ENCODE measurements at regions not wholly inside any gene's neighbourhood (a gene's known extent, or its start where the extent isn't known, plus 50 kb on each side); places are given as distances from the start of the nearest gene placed in this dataset.

GRCh38 chr12:84356224-84356623 is 556.4 kb downstream of the SLC6A15 start:
- no peak for FAIRE-seq
- no peak for DNase-seq (ENCODE audit: insufficient read length)
- TF ChIP-seq TAF1 (IDR thresholded peaks at IDR 0.05; ENCODE audit: borderline replicate concordance, low read depth, low read length) (no peak), POLR2A (IDR thresholded peaks at IDR 0.05; ENCODE audit: low read depth, low read length) (no peak), POLR2AphosphoS5 (IDR thresholded peaks at IDR 0.05; ENCODE audit: low read depth, low read length) (no peak)

- DNase-seq (ENCODE audit: insufficient read length) (no peak), FAIRE-seq (no peak)
- no peak for TF ChIP-seq POLR2AphosphoS5 (IDR thresholded peaks at IDR 0.05; ENCODE audit: low read depth, low read length)
- no peak for TF ChIP-seq TAF1 (IDR thresholded peaks at IDR 0.05; ENCODE audit: borderline replicate concordance, low read depth, low read length)
- TF ChIP-seq POLR2A (IDR thresholded peaks at IDR 0.05; ENCODE audit: low read depth, low read length) = no peak
These were observed 557.0 kb downstream of the SLC6A15 start for GRCh38 chr12:84355561-84355960.

- no peak for FAIRE-seq
- DNase-seq (ENCODE audit: insufficient read length) = no peak
- TF ChIP-seq POLR2AphosphoS5 (IDR thresholded peaks at IDR 0.05; ENCODE audit: low read depth, low read length) (no peak), POLR2A (IDR thresholded peaks at IDR 0.05; ENCODE audit: low read depth, low read length) (no peak), TAF1 (IDR thresholded peaks at IDR 0.05; ENCODE audit: borderline replicate concordance, low read depth, low read length) (no peak)
These were observed 564.0 kb downstream of the SLC6A15 start for GRCh38 chr12:84348582-84348981.

GRCh38 chr12:84341467-84342193 is 571.0 kb downstream of the SLC6A15 start:
- FAIRE-seq = no peak
- no peak for DNase-seq (ENCODE audit: insufficient read length)
- TF ChIP-seq TAF1 (IDR thresholded peaks at IDR 0.05; ENCODE audit: borderline replicate concordance, low read depth, low read length) (no peak), POLR2AphosphoS5 (IDR thresholded peaks at IDR 0.05; ENCODE audit: low read depth, low read length) (no peak), POLR2A (IDR thresholded peaks at IDR 0.05; ENCODE audit: low read depth, low read length) (no peak)

- FAIRE-seq = no peak
- TF ChIP-seq TAF1 (IDR thresholded peaks at IDR 0.05; ENCODE audit: borderline replicate concordance, low read depth, low read length) = no peak
- no peak for DNase-seq (ENCODE audit: insufficient read length)
These were observed 576.4 kb downstream of the SLC6A15 start for GRCh38 chr12:84336231-84336630.

GRCh38 chr12:84329938-84330337 is 582.7 kb downstream of the SLC6A15 start:
- FAIRE-seq (no peak), DNase-seq (ENCODE audit: insufficient read length) (no peak)
- TF ChIP-seq TAF1 (IDR thresholded peaks at IDR 0.05; ENCODE audit: borderline replicate concordance, low read depth, low read length) = no peak
- no peak for TF ChIP-seq POLR2A (IDR thresholded peaks at IDR 0.05; ENCODE audit: low read depth, low read length)
- TF ChIP-seq POLR2AphosphoS5 (IDR thresholded peaks at IDR 0.05; ENCODE audit: low read depth, low read length) = no peak

GRCh38 chr12:84315926-84316325 is 596.7 kb downstream of the SLC6A15 start:
- no peak for TF ChIP-seq TAF1 (IDR thresholded peaks at IDR 0.05; ENCODE audit: borderline replicate concordance, low read depth, low read length)
- no peak for TF ChIP-seq POLR2AphosphoS5 (IDR thresholded peaks at IDR 0.05; ENCODE audit: low read depth, low read length)
- TF ChIP-seq POLR2A (IDR thresholded peaks at IDR 0.05; ENCODE audit: low read depth, low read length) = no peak
- FAIRE-seq = no peak
- DNase-seq (ENCODE audit: insufficient read length) = no peak

GRCh38 chr12:84313323-84313675 is 599.3 kb downstream of the SLC6A15 start:
- DNase-seq (ENCODE audit: insufficient read length) (no peak), FAIRE-seq (no peak)
- no peak for TF ChIP-seq POLR2AphosphoS5 (IDR thresholded peaks at IDR 0.05; ENCODE audit: low read depth, low read length)
- TF ChIP-seq TAF1 (IDR thresholded peaks at IDR 0.05; ENCODE audit: borderline replicate concordance, low read depth, low read length) = no peak
- no peak for TF ChIP-seq POLR2A (IDR thresholded peaks at IDR 0.05; ENCODE audit: low read depth, low read length)

- no peak for FAIRE-seq
- DNase-seq (ENCODE audit: insufficient read length) = no peak
- TF ChIP-seq TAF1 (IDR thresholded peaks at IDR 0.05; ENCODE audit: borderline replicate concordance, low read depth, low read length) = no peak
- no peak for TF ChIP-seq POLR2AphosphoS5 (IDR thresholded peaks at IDR 0.05; ENCODE audit: low read depth, low read length)
- no peak for TF ChIP-seq POLR2A (IDR thresholded peaks at IDR 0.05; ENCODE audit: low read depth, low read length)
These were observed 604.4 kb downstream of the SLC6A15 start for GRCh38 chr12:84308211-84308610.

GRCh38 chr12:84305144-84305543 is 607.5 kb downstream of the SLC6A15 start:
- TF ChIP-seq TAF1 (IDR thresholded peaks at IDR 0.05; ENCODE audit: borderline replicate concordance, low read depth, low read length) (no peak), POLR2AphosphoS5 (IDR thresholded peaks at IDR 0.05; ENCODE audit: low read depth, low read length) (no peak), POLR2A (IDR thresholded peaks at IDR 0.05; ENCODE audit: low read depth, low read length) (no peak)
- no peak for DNase-seq (ENCODE audit: insufficient read length)
- no peak for FAIRE-seq

- FAIRE-seq (no peak), DNase-seq (ENCODE audit: insufficient read length) (no peak)
- TF ChIP-seq POLR2AphosphoS5 (IDR thresholded peaks at IDR 0.05; ENCODE audit: low read depth, low read length) = no peak
- no peak for TF ChIP-seq TAF1 (IDR thresholded peaks at IDR 0.05; ENCODE audit: borderline replicate concordance, low read depth, low read length)
- TF ChIP-seq POLR2A (IDR thresholded peaks at IDR 0.05; ENCODE audit: low read depth, low read length) = no peak
These were observed 618.4 kb downstream of the SLC6A15 start for GRCh38 chr12:84294246-84294645.

GRCh38 chr12:84290168-84290567 is 622.4 kb downstream of the SLC6A15 start:
- FAIRE-seq = no peak
- no peak for DNase-seq (ENCODE audit: insufficient read length)
- no peak for TF ChIP-seq POLR2A (IDR thresholded peaks at IDR 0.05; ENCODE audit: low read depth, low read length)
- TF ChIP-seq TAF1 (IDR thresholded peaks at IDR 0.05; ENCODE audit: borderline replicate concordance, low read depth, low read length) = no peak
- no peak for TF ChIP-seq POLR2AphosphoS5 (IDR thresholded peaks at IDR 0.05; ENCODE audit: low read depth, low read length)
